Amniotic epithelial cell (primary cell): ENCODE measurements at regions not wholly inside any gene's neighbourhood (a gene's known extent, or its start where the extent isn't known, plus 50 kb on each side); places are given as distances from the start of the nearest gene placed in this dataset.

Experiments
- DNase-seq: peaks from one replicate; pipeline ENCODE4 v3.0.0-alpha.2; 2010; ENCODE audit warnings: low read depth

- DNase-seq = no peak
These were observed 466.5 kb downstream of the MIAT start for GRCh38 chr22:27123880-27124279.

DNA sequence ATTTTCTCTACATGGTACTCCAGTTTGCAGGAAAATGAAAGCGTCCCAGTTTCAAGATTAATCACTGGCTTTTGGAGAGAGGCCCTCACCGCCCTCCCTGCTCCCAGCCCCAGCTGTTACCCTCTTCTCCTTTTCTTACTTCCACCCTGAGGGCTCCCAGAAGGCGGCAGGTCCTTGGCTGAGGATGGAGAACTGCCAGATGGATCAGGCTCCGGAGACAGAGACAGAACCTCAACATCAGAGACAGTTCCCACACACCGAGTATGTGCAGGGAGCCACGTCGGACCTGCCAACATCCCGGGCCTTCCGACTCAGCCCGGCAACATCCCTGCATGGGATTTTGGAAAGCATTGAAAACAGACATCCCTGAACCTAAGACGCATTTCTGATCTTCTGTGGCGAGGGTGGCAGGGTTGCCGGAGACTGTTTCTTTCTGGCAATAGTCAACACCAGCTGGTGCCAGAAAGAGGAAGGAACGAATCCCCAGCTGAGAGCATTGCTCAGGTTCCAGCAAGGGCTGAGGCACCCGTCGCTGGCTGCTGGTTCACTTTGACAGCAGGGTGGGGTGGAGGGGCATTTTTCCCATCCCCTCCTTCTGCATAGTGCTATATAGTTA is 467.1 kb downstream of the MIAT start:
- no peak for DNase-seq

DNA sequence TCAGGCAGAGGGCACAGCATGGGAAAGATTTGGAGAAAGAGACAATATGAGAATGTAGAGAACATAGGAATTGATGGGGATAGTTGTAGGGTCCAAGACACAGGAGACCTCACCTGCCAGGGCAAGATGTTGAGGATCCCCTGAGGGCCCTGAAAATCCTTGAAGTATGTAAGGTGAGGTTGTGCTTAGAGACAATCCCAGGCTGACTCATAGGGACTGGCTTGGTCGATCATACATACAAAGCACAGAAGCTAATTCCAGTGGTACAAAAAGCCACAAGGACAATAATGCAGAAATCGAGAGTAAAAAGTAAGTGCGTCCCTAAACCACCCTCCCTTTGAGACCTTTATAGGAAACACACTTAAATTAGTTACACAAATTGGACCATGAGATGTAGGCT is 468.2 kb downstream of the MIAT start:
- DNase-seq = no peak

GRCh38 chr22:27127911-27128310 is 470.5 kb downstream of the MIAT start:
- no peak for DNase-seq

GRCh38 chr22:27128461-27129085 is 471.2 kb downstream of the MIAT start:
- DNase-seq = no peak

DNA sequence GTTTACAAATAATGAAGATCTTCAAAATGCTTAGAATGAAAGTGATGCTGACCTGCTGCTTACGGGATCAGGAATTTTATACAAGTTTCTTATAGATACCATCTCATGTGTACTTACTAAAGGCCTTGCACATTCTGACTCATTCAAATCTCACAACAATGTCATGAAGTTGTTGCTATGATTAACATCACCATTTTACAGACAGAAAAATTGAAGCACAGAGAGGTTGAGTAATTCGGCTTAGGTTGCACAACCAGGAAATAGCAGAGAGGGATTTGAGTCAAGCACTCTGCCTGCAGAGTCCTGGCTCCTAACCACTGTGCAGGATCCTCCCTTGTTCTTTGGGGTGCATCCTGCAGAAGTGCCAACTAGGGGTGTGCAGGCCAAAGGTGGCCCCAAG is 471.9 kb downstream of the MIAT start:
- peak; percentile 97 for DNase-seq

GRCh38 chr22:27130906-27131305 is 473.5 kb downstream of the MIAT start:
- DNase-seq = no peak

- no peak for DNase-seq
These were observed 474.0 kb downstream of the MIAT start for GRCh38 chr22:27131346-27131745.

- DNase-seq = no peak
These were observed 475.0 kb downstream of the MIAT start for GRCh38 chr22:27132400-27132799.

GRCh38 chr22:27133019-27133431 is 475.6 kb downstream of the MIAT start:
- no peak for DNase-seq

DNA sequence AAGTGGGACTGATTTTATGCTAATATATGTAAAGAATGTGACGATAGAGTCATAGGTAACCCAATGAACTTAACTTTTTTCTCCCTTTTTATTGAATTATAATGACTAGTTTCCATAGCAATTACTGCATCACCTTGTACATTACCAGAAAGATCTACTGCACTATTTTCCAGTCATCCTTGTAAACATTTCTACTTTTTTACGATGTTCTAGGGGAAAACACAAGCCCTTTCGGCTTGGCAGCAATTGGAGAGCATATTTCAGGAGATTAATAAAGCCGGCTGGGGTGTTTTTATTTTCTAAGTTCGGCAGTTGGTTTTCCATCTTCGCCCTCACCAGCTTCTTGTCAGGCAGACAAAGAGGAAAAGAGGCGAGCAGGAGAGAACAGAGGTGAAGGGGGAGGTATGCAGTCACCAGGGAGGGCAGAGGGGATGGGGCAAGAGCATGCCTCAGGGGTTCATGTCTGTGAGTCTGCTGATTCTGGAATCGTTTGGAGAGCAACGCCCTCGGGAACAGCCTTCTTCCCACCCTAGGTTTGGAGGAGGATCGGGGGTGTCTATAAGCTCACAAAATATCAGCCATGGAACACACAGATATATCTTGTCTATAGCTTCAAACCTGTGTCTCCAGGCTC is 476.4 kb downstream of the MIAT start:
- DNase-seq = peak; percentile 35

DNA sequence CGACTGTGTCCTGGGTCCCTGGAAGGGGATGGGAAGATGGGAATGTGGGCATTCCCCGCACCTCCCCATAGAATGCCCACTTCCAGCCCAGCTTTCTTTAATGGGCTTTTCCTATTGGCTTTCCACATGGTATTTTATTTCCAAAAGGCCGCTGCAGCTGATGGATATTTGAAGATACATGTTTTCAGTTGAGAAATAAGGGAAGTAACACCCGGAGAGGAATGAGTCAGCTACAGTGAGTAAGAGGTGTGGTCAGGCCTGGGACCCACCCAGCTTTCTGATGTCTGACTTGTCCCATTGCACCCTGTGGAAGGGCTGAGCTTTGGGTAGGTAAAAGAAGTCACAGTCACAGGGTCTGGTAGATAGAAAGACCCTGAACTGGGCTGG is 476.9 kb downstream of the MIAT start:
- DNase-seq = peak; percentile 90

DNA sequence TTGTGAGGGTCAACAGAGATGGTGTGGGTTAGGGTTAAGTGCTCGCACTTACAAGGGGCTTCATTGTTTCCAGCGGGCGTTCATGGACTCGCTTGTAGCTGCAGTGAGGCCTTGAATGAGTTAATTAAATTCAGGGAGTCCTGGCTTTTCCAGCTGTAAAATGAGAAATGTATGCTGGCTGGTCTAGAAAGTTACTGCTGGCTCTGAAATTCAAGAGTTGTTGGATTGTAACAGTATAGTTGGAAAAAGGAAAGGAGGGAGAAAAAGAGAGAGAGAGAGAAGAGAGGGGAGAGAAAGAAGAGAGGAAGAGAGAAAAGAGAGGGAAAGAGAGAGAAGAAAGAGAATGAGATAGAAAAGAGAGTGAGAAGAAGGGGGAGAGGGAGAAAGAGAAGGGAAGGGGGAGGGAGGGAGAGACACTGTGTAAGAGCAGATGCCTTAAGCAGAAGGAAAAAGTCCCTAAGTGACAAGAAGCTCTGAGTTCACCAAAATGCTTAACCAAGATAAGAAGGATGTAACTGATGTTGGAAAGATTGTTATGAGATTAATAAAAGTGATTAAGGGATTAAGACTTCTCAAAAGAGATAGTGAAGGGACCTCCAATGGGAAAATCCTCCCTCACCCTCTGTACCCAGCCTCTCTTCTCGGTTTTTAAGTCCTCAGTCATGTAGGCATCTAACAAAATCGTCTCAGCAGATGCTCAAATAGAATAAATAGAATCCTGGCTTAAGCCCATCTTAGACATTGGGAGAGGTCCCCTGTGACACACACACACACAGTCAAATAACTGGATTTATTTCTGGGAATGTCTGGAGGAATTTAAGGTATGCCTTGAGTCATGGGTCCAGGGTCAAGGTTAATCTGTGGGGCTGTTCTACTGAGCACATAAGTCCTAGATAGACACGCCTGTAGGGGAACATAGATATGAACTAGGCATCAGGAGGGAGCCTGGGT is 477.9 kb downstream of the MIAT start:
- DNase-seq = peak; percentile 91

DNA sequence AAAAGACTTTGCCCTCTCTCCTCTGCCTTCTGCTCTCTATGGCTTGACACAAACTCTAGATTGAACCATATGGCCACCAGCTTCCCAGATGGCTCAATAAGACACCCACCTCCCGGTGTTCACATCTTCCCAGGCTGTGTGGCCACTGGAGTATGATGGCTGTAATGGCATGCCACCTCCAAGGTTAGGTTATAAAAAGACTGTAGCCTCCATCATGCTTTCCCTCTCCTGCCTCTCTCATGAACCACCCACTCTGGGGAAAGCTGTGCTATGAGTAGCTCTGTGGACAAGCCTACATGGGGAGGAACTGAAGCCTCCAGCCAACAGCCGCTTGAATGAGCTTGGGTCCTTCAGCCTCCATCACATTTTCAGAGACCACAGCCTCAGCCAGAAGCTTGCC is 479.2 kb downstream of the MIAT start:
- no peak for DNase-seq

GRCh38 chr22:27137871-27138337 is 480.5 kb downstream of the MIAT start:
- no peak for DNase-seq

DNA sequence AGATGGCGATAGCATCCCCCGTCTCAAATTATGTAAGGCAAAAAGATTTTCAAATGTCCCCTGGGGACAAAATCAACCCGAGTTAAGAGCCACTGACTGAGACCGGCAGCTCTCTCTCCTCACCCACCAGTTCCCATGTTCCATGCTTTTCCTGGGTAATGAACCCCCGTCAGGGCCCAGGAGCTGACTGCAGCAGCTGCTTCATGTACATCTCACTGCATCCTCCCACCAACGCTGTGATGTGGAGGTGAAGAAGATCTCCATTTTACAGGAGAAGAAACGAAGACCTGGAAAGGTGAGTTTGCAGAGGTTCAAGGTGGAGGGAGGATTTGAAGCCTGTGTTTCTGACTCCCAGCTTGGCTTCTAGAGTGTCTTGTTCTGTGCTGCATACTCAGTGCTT is 481.1 kb downstream of the MIAT start:
- no peak for DNase-seq

DNA sequence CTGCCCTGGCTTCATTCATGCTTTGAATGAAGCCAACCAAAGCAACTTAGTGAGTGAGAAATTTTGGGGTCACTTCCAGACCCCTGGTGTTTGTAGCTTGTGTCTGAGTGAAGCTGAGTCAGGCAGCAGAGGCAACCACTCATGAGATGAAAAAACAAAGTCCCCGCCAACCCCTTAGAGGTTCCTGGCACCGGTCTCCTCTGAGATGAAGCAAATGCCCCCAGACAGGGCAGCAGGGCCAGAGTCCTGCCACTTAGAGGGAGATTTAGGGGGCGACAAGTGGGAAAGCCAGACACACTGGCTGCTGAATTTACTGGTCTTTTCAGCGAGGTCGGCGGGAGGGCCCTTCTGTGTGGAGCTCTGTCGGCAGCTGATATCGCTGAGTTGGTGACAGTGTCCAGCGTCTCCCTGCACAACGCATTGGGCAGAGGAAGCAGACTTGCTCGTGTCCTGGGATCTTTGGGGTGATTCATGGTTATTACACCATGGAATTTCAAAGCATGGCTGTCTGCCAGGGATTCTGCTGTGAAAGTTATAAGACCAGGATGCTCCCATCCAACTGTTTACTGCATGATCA is 482.6 kb downstream of the MIAT start:
- peak; percentile 89 for DNase-seq

DNA sequence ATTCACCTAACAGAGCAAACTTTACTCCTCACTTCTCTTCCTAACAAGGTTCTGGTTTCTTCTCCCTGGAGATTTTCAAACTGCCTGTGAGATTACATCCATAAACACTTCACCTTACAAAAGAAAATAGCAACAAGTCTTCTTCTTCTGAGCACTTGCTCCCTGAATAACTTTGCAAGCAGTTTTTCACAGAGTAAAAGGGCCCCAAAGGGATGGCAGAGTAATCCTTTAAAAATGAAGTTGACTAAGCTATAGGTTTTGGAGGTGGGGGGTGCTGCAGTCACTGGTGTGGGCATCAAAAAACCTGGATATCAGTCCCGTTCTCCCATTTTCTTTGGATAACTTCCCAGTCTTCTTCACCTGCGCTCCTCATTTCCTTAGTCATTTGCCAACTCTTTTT is 484.9 kb downstream of the MIAT start:
- no peak for DNase-seq

- no peak for DNase-seq
These were observed 486.9 kb downstream of the MIAT start for GRCh38 chr22:27144321-27144720.

- no peak for DNase-seq
These were observed 489.7 kb downstream of the MIAT start for GRCh38 chr22:27146866-27147633.

DNA sequence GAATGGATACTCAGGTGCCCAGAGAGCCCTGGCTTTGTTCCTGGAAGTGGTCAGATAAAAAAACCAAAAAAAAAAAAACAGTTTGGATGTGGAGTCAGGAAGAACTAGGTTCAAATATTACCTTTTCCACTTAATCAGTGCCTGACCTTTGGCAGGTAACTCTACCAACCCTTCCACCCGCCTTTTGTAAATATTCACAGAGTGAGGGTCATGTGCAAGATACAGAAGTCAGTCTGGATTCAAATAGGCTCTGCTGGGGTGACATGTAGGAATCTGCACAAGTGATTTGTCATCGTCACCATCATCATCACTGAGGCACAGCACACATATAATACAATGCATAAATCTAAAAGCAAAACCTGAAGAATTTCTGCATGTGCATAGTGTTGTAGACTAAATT is 490.7 kb downstream of the MIAT start:
- no peak for DNase-seq
